IPS-20b (cell line): ENCODE measurements at regions not wholly inside any gene's neighbourhood (a gene's known extent, or its start where the extent isn't known, plus 50 kb on each side); places are given as distances from the start of the nearest gene placed in this dataset.

ENCODE experiments used
- H3K27ac ChIP-seq: one replicate; pipeline ENCODE4 v1.5.1; 2013; ENCODE audit warnings: low read length
- H3K27me3 ChIP-seq: 2 replicates; pipeline ENCODE4 v1.6.1; 2013; ENCODE audit warnings: mild to moderate bottlenecking, low read length, inconsistent platforms; ENCODE audit not compliant: insufficient read depth
- H3K36me3 ChIP-seq: 2 replicates; pipeline ENCODE4 v1.6.1; 2013; ENCODE audit warnings: low read depth, mild to moderate bottlenecking, inconsistent platforms, low read length, moderate library complexity; ENCODE audit not compliant: insufficient read depth
- H3K4me1 ChIP-seq: 2 replicates; pipeline ENCODE4 v1.6.1; 2013; ENCODE audit warnings: mild to moderate bottlenecking, control low read depth, inconsistent platforms, low read length, moderate library complexity; ENCODE audit not compliant: insufficient read depth
- H3K4me3 ChIP-seq: 2 replicates; pipeline ENCODE4 v1.5.1; 2013; ENCODE audit warnings: mild to moderate bottlenecking, low read length, inconsistent platforms
- H3K9ac ChIP-seq: 2 replicates; pipeline ENCODE4 v1.6.1; 2013; ENCODE audit warnings: low read depth, mild to moderate bottlenecking, inconsistent platforms, low read length, moderate library complexity
- H3K9me3 ChIP-seq: 2 replicates; pipeline ENCODE4 v1.6.1; 2013; ENCODE audit warnings: mild to moderate bottlenecking, low read depth, low read length, inconsistent platforms; ENCODE audit not compliant: insufficient read depth

GRCh38 chr6:167549213-167549612 is 224.3 kb downstream of the TTLL2 start:
- H3K9me3 ChIP-seq, result no peaks in the 10 kb centered on the region
- H3K4me1 ChIP-seq, result no peaks in the 10 kb centered on the region
- H3K36me3 ChIP-seq, result no peaks in the 10 kb centered on the region
- no peaks in the 10 kb centered on the region; the same call in 1 of the 2 replicates for H3K27me3 ChIP-seq
- no peak overlapping the region for H3K27ac ChIP-seq
- H3K9ac ChIP-seq, result no peak overlapping the region
- no peak overlapping the region for H3K4me3 ChIP-seq

GRCh38 chr6:167550941-167551627 is 226.2 kb downstream of the TTLL2 start:
- Histone ChIP-seq H3K4me3 (no peak overlapping the region), H3K9me3 (no peaks in the 10 kb centered on the region), H3K27ac (no peak overlapping the region), H3K4me1 (no peaks in the 10 kb centered on the region; the same call in 1 of the 2 replicates), H3K36me3 (no peaks in the 10 kb centered on the region), H3K9ac (no peak overlapping the region), H3K27me3 (no peaks in the 10 kb centered on the region; the same call in 1 of the 2 replicates)

- H3K4me1 ChIP-seq, result peaks cover 3% of the 10 kb centered on the region; the same call in 1 of the 2 replicates
- no peaks in the 10 kb centered on the region for H3K9me3 ChIP-seq
- H3K4me3 ChIP-seq, result no peak overlapping the region
- no peak overlapping the region for H3K9ac ChIP-seq
- no peaks in the 10 kb centered on the region; the same call in 1 of the 2 replicates for H3K27me3 ChIP-seq
- H3K27ac ChIP-seq, result no peak overlapping the region
- no peaks in the 10 kb centered on the region for H3K36me3 ChIP-seq
Measured at GRCh38 chr6:167551628-167552257, 226.9 kb downstream of the TTLL2 start.

- H3K4me3 ChIP-seq, result no peak overlapping the region
- H3K4me1 ChIP-seq, result peaks cover 3% of the 10 kb centered on the region; the same call in 1 of the 2 replicates
- H3K27me3 ChIP-seq, result no peaks in the 10 kb centered on the region
- H3K27ac ChIP-seq, result no peak overlapping the region
- H3K36me3 ChIP-seq, result no peaks in the 10 kb centered on the region
- H3K9me3 ChIP-seq, result no peaks in the 10 kb centered on the region
- H3K9ac ChIP-seq, result no peak overlapping the region
Measured at GRCh38 chr6:167552258-167552630, 227.4 kb downstream of the TTLL2 start.

GRCh38 chr6:167552961-167553735 is 228.3 kb downstream of the TTLL2 start:
- Histone ChIP-seq H3K9me3 (no peaks in the 10 kb centered on the region), H3K36me3 (no peaks in the 10 kb centered on the region), H3K27ac (no peak overlapping the region), H3K9ac (no peak overlapping the region), H3K4me1 (peaks cover 3% of the 10 kb centered on the region; the same call in 1 of the 2 replicates), H3K4me3 (no peak overlapping the region), H3K27me3 (no peaks in the 10 kb centered on the region)

- H3K4me3 ChIP-seq, result no peak overlapping the region
- no peaks in the 10 kb centered on the region for H3K27me3 ChIP-seq
- H3K9me3 ChIP-seq, result no peaks in the 10 kb centered on the region
- no peak overlapping the region for H3K27ac ChIP-seq
- H3K36me3 ChIP-seq, result no peaks in the 10 kb centered on the region
- no peak overlapping the region for H3K9ac ChIP-seq
- H3K4me1 ChIP-seq, result peaks cover 3% of the 10 kb centered on the region; the same call in 1 of the 2 replicates
Measured at GRCh38 chr6:167553736-167554119, 228.8 kb downstream of the TTLL2 start.

GRCh38 chr6:167554854-167555253 is 230.0 kb downstream of the TTLL2 start:
- Histone ChIP-seq H3K4me3 (no peak overlapping the region), H3K4me1 (peaks cover 3% of the 10 kb centered on the region; the same call in 1 of the 2 replicates), H3K9me3 (no peaks in the 10 kb centered on the region), H3K27me3 (no peaks in the 10 kb centered on the region), H3K27ac (no peak overlapping the region), H3K36me3 (no peaks in the 10 kb centered on the region), H3K9ac (no peak overlapping the region)

GRCh38 chr6:167555836-167556235 is 230.9 kb downstream of the TTLL2 start:
- H3K9ac ChIP-seq, result no peak overlapping the region
- no peak overlapping the region for H3K4me3 ChIP-seq
- no peaks in the 10 kb centered on the region for H3K27me3 ChIP-seq
- no peaks in the 10 kb centered on the region for H3K36me3 ChIP-seq
- peaks cover 3% of the 10 kb centered on the region; the same call in 1 of the 2 replicates for H3K4me1 ChIP-seq
- H3K27ac ChIP-seq, result no peak overlapping the region
- no peaks in the 10 kb centered on the region for H3K9me3 ChIP-seq

GRCh38 chr6:167557675-167558074 is 232.8 kb downstream of the TTLL2 start:
- H3K36me3 ChIP-seq, result no peaks in the 10 kb centered on the region
- H3K27me3 ChIP-seq, result no peaks in the 10 kb centered on the region
- H3K27ac ChIP-seq, result no peak overlapping the region
- H3K9me3 ChIP-seq, result no peaks in the 10 kb centered on the region
- no peak overlapping the region for H3K4me3 ChIP-seq
- peaks cover 3% of the 10 kb centered on the region; the same call in 1 of the 2 replicates for H3K4me1 ChIP-seq
- H3K9ac ChIP-seq, result no peak overlapping the region

- Histone ChIP-seq H3K27me3 (no peaks in the 10 kb centered on the region; the same call in 1 of the 2 replicates), H3K4me1 (peaks cover 3% of the 10 kb centered on the region; the same call in 1 of the 2 replicates), H3K36me3 (no peaks in the 10 kb centered on the region), H3K4me3 (no peak overlapping the region), H3K9ac (no peak overlapping the region), H3K9me3 (no peaks in the 10 kb centered on the region), H3K27ac (no peak overlapping the region)
Measured at GRCh38 chr6:167558246-167559177, 233.6 kb downstream of the TTLL2 start.
